ENCODE measurements at regions not wholly inside any gene's neighbourhood (a gene's known extent, or its start where the extent isn't known, plus 50 kb on each side); places are given as distances from the start of the nearest gene placed in this dataset.

DNA sequence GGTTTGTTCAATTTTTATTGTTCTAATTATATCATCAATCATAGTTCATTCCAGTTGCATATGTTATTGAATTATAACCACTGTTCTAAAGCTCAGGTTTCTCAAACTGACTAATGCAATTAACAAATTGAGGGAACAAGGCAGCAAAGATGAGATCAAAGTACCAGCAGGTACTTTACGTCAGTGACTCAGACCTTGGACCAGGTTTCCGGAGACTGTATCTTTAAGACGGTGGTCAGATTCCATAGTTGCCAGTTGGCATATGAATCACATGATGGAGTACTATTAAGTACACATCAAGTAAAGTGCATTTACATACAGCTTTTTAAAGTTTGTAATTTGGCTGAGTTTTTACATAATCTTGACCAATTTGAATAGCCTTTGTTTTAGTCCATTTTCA is 583.6 kb upstream of the ROBO2 start:
- Histone ChIP-seq H3K27me3 (ENCODE audit: insufficient read depth, low read length) (no peaks in the 10 kb centered on the region), H3K27ac (ENCODE audit: low read length) (no peak overlapping the region), H3K4me3 (ENCODE audit: low read length) (no peak overlapping the region), H3K9me3 (ENCODE audit: insufficient read depth, low read depth, low read length) (no peaks in the 10 kb centered on the region), H3K36me3 (ENCODE audit: insufficient read depth, low read depth, low read length) (no peaks in the 10 kb centered on the region), H3K4me1 (ENCODE audit: insufficient read depth, low read length) (no peaks in the 10 kb centered on the region), H3K9ac (ENCODE audit: low read depth, low read length) (no peak overlapping the region)

- Histone ChIP-seq H3K36me3 (ENCODE audit: insufficient read depth, low read depth, low read length) (no peaks in the 10 kb centered on the region), H3K4me1 (ENCODE audit: insufficient read depth, low read length) (no peaks in the 10 kb centered on the region), H3K4me3 (ENCODE audit: low read length) (no peak overlapping the region), H3K27ac (ENCODE audit: low read length) (no peak overlapping the region), H3K9ac (ENCODE audit: low read depth, low read length) (no peak overlapping the region), H3K27me3 (ENCODE audit: insufficient read depth, low read length) (no peaks in the 10 kb centered on the region), H3K9me3 (ENCODE audit: insufficient read depth, low read depth, low read length) (no peaks in the 10 kb centered on the region)
These were observed 576.4 kb upstream of the ROBO2 start for GRCh38 chr3:76463501-76463900.

DNA sequence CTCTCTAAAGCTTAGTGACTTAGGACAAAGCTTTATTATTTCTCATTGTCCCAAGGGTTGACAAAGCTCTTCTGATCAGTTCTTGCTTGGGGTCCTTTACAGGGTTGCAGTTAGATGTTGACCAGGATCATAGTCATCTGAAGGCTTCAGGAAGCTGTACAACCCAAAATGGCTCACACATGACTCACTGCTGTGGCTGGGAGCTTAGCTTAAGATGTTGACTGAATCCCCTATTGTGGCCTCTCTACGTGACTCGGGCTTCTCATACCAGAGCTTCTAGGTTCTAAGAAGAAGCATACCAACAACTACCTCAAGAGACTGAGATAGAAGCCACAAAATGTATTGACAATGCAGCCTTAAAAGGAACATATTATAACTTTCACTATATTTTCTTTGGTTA is 569.6 kb upstream of the ROBO2 start:
- H3K4me3 ChIP-seq (ENCODE audit: low read length), result no peak overlapping the region
- peaks cover 4% of the 10 kb centered on the region; the same call in 1 of the 2 replicates for H3K9me3 ChIP-seq (ENCODE audit: insufficient read depth, low read depth, low read length)
- H3K27me3 ChIP-seq (ENCODE audit: insufficient read depth, low read length), result no peaks in the 10 kb centered on the region
- H3K36me3 ChIP-seq (ENCODE audit: insufficient read depth, low read depth, low read length), result no peaks in the 10 kb centered on the region
- no peak overlapping the region for H3K27ac ChIP-seq (ENCODE audit: low read length)
- H3K9ac ChIP-seq (ENCODE audit: low read depth, low read length), result no peak overlapping the region
- H3K4me1 ChIP-seq (ENCODE audit: insufficient read depth, low read length), result no peaks in the 10 kb centered on the region

- no peak overlapping the region for H3K27ac ChIP-seq (ENCODE audit: low read length)
- no peaks in the 10 kb centered on the region for H3K4me1 ChIP-seq (ENCODE audit: insufficient read depth, low read length)
- H3K27me3 ChIP-seq (ENCODE audit: insufficient read depth, low read length), result no peaks in the 10 kb centered on the region
- H3K9ac ChIP-seq (ENCODE audit: low read depth, low read length), result no peak overlapping the region
- H3K4me3 ChIP-seq (ENCODE audit: low read length), result no peak overlapping the region
- H3K36me3 ChIP-seq (ENCODE audit: insufficient read depth, low read depth, low read length), result no peaks in the 10 kb centered on the region
- H3K9me3 ChIP-seq (ENCODE audit: insufficient read depth, low read depth, low read length), result peaks cover 4% of the 10 kb centered on the region; the same call in 1 of the 2 replicates
These were observed 565.3 kb upstream of the ROBO2 start for GRCh38 chr3:76474632-76475031.

DNA sequence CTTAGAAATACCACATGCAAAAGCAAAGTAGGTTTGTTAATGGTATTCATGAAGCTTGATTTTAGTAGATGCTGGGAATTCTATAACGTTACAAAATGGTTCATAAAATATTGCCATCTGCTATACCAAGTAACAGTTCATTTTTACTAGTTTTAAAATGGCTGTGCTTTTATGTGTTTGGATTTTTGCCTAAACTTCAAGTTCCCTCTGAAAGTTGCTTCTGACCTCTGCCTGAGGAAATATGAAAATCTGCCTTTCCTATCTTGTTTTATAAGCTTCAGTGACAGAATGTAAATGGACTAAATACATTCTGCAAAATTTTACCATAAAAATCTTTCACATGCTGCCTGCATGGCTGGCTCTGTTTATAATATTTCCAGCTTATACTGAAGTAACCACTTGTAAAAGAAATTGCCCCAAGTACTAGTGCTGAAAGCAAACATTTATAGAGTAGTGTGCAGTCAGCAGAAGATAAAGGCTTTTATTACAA is 560.7 kb upstream of the ROBO2 start:
- Histone ChIP-seq H3K36me3 (ENCODE audit: insufficient read depth, low read depth, low read length) (no peaks in the 10 kb centered on the region), H3K9me3 (ENCODE audit: insufficient read depth, low read depth, low read length) (no peaks in the 10 kb centered on the region), H3K27ac (ENCODE audit: low read length) (no peak overlapping the region), H3K9ac (ENCODE audit: low read depth, low read length) (no peak overlapping the region), H3K27me3 (ENCODE audit: insufficient read depth, low read length) (no peaks in the 10 kb centered on the region), H3K4me3 (ENCODE audit: low read length) (no peak overlapping the region), H3K4me1 (ENCODE audit: insufficient read depth, low read length) (no peaks in the 10 kb centered on the region)

DNA sequence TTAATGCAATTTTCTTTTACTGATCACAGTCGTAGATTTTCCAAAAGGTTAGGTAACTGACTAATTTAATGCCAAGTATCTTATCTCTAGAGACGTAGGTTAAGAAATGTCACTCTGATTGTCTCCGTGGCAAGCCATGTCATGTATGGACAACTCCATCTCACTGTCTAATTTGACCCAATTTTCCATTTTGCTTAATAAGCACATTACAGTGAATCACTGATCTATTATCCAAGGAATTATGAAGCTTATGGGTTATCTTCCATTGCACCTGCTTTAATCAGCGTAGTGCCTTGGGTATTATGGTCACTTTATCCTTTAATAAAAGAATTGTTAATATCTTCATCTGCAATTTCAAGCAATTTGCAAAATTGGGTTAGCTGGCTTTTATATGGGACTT is 557.4 kb upstream of the ROBO2 start:
- Histone ChIP-seq H3K4me3 (ENCODE audit: low read length) (no peak overlapping the region), H3K27me3 (ENCODE audit: insufficient read depth, low read length) (no peaks in the 10 kb centered on the region), H3K27ac (ENCODE audit: low read length) (no peak overlapping the region), H3K4me1 (ENCODE audit: insufficient read depth, low read length) (no peaks in the 10 kb centered on the region), H3K36me3 (ENCODE audit: insufficient read depth, low read depth, low read length) (no peaks in the 10 kb centered on the region), H3K9me3 (ENCODE audit: insufficient read depth, low read depth, low read length) (no peaks in the 10 kb centered on the region), H3K9ac (ENCODE audit: low read depth, low read length) (no peak overlapping the region)

DNA sequence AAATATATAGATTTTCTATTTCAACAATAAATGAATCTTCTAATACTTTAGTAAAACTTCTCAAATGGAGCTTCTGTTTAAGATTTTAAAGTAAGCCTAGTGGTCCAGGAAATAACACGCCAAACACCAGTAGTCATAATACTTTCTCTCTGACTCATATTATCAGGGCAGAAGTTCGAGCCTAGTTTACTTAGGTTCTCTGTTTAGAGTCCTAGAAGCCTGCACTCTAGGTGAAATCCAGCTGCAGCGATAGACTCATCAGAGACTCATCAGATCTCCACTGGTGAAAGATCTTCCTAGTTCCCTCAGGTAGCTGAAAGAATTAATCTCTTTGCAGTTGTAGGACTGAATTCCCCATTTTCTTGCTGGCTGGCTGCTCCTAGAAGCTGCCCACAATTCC is 552.5 kb upstream of the ROBO2 start:
- no peak overlapping the region for H3K4me3 ChIP-seq (ENCODE audit: low read length)
- no peaks in the 10 kb centered on the region for H3K9me3 ChIP-seq (ENCODE audit: insufficient read depth, low read depth, low read length)
- H3K9ac ChIP-seq (ENCODE audit: low read depth, low read length), result no peak overlapping the region
- H3K4me1 ChIP-seq (ENCODE audit: insufficient read depth, low read length), result no peaks in the 10 kb centered on the region
- no peaks in the 10 kb centered on the region for H3K27me3 ChIP-seq (ENCODE audit: insufficient read depth, low read length)
- no peaks in the 10 kb centered on the region for H3K36me3 ChIP-seq (ENCODE audit: insufficient read depth, low read depth, low read length)
- no peak overlapping the region for H3K27ac ChIP-seq (ENCODE audit: low read length)

- Histone ChIP-seq H3K4me1 (ENCODE audit: insufficient read depth, low read length) (no peaks in the 10 kb centered on the region; the same call in 1 of the 2 replicates), H3K9me3 (ENCODE audit: insufficient read depth, low read depth, low read length) (no peaks in the 10 kb centered on the region), H3K9ac (ENCODE audit: low read depth, low read length) (no peak overlapping the region), H3K4me3 (ENCODE audit: low read length) (no peak overlapping the region), H3K27ac (ENCODE audit: low read length) (no peak overlapping the region), H3K27me3 (ENCODE audit: insufficient read depth, low read length) (no peaks in the 10 kb centered on the region), H3K36me3 (ENCODE audit: insufficient read depth, low read depth, low read length) (no peaks in the 10 kb centered on the region)
These were observed 549.8 kb upstream of the ROBO2 start for GRCh38 chr3:76490064-76490463.

GRCh38 chr3:76495216-76495615 is 544.7 kb upstream of the ROBO2 start:
- H3K4me1 ChIP-seq (ENCODE audit: insufficient read depth, low read length), result peaks cover 3% of the 10 kb centered on the region
- H3K9me3 ChIP-seq (ENCODE audit: insufficient read depth, low read depth, low read length), result no peaks in the 10 kb centered on the region
- no peak overlapping the region for H3K27ac ChIP-seq (ENCODE audit: low read length)
- H3K27me3 ChIP-seq (ENCODE audit: insufficient read depth, low read length), result no peaks in the 10 kb centered on the region
- no peak overlapping the region for H3K4me3 ChIP-seq (ENCODE audit: low read length)
- H3K9ac ChIP-seq (ENCODE audit: low read depth, low read length), result no peak overlapping the region
- H3K36me3 ChIP-seq (ENCODE audit: insufficient read depth, low read depth, low read length), result no peaks in the 10 kb centered on the region

DNA sequence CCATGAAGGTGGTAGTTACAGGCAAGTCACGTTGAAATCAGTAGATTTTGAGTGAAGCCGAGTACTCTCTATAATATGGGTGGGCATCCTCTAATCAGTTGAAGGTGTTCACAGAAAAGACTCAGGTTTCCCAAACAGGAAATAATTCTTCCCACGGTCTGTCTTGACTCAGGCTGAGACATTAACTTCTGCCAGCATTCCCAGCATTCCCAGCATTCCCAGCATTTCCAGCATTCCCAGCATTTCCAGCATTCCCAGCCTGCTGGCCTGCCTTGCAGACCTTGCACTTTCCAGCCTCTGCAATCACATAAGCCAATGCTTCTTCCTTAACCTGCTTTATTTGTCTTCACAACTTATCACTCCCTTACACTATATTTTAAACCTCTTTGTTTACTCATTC is 542.3 kb upstream of the ROBO2 start:
- Histone ChIP-seq H3K9me3 (ENCODE audit: insufficient read depth, low read depth, low read length) (no peaks in the 10 kb centered on the region), H3K9ac (ENCODE audit: low read depth, low read length) (no peak overlapping the region), H3K27me3 (ENCODE audit: insufficient read depth, low read length) (no peaks in the 10 kb centered on the region), H3K27ac (ENCODE audit: low read length) (no peak overlapping the region), H3K4me3 (ENCODE audit: low read length) (no peak overlapping the region), H3K36me3 (ENCODE audit: insufficient read depth, low read depth, low read length) (no peaks in the 10 kb centered on the region), H3K4me1 (ENCODE audit: insufficient read depth, low read length) (peaks cover 3% of the 10 kb centered on the region)

GRCh38 chr3:76500746-76501275 is 539.1 kb upstream of the ROBO2 start:
- Histone ChIP-seq H3K27me3 (ENCODE audit: insufficient read depth, low read length) (no peaks in the 10 kb centered on the region), H3K36me3 (ENCODE audit: insufficient read depth, low read depth, low read length) (no peaks in the 10 kb centered on the region), H3K27ac (ENCODE audit: low read length) (no peak overlapping the region), H3K9me3 (ENCODE audit: insufficient read depth, low read depth, low read length) (no peaks in the 10 kb centered on the region), H3K4me1 (ENCODE audit: insufficient read depth, low read length) (peaks cover 3% of the 10 kb centered on the region; the same call in 1 of the 2 replicates), H3K4me3 (ENCODE audit: low read length) (no peak overlapping the region), H3K9ac (ENCODE audit: low read depth, low read length) (no peak overlapping the region)

DNA sequence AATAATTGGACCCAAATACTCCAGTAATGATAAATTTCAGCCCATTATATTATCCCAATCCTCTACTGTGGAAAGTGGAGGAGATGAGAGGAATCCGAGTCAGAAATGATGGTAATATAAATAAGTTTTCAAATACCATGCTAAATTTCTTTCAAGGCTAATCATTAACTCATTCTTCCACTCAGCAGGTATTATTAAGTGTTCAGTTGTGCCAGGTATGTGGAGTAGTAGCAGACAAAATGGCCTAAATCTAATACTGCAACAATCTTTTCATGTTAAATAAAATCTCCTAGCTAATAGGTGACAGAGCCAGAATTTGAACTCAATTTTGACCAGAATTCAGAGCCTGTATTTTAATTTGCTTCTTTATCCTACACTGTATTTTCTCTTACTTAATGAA is 538.6 kb upstream of the ROBO2 start:
- H3K36me3 ChIP-seq (ENCODE audit: insufficient read depth, low read depth, low read length), result no peaks in the 10 kb centered on the region
- H3K9me3 ChIP-seq (ENCODE audit: insufficient read depth, low read depth, low read length), result no peaks in the 10 kb centered on the region
- H3K27ac ChIP-seq (ENCODE audit: low read length), result no peak overlapping the region
- H3K27me3 ChIP-seq (ENCODE audit: insufficient read depth, low read length), result no peaks in the 10 kb centered on the region
- no peak overlapping the region for H3K9ac ChIP-seq (ENCODE audit: low read depth, low read length)
- H3K4me1 ChIP-seq (ENCODE audit: insufficient read depth, low read length), result peaks cover 3% of the 10 kb centered on the region; the same call in 1 of the 2 replicates
- H3K4me3 ChIP-seq (ENCODE audit: low read length), result no peak overlapping the region

All from iPS-20b (cell line).